Left ventricle myocardium superior (tissue), 1 donor: ENCODE measurements at regions not wholly inside any gene's neighbourhood (a gene's known extent, or its start where the extent isn't known, plus 50 kb on each side); places are given as distances from the start of the nearest gene placed in this dataset.
"Not testable (repeated sequence)": the region's sequence is repeated elsewhere in the genome, so short reads cannot be mapped to it uniquely, and the experiment has no call there.

ENCODE experiments used
- ATAC-seq: fragments of 200-7000 bp; cut with Tn5 transposase; one replicate; pipeline ENCODE4 v1.9.1; 2020; ENCODE audit warnings: mild to moderate bottlenecking, moderate library complexity
- DNase-seq: peaks from one replicate; pipeline ENCODE4 v3.0.0-alpha.2; 2020
- intact Hi-C: fragments of 100-400 bp; cut with micrococcal nuclease; formaldehyde crosslinking; loops from one replicate; pipeline ENCODE4 v1.11.0; 2022
- donor health status: DM: no; HTN: yes; CAD: no; lungs with severe emphysema.

- ATAC-seq (no peak), DNase-seq (no peak)
- intact Hi-C loops = loop anchor here (10.0 kb wide), 1 partner anchor 64 kb away; no protein-coding TSS in a partner anchor
Observed at GRCh38 chr1:194848846-194849245, 1662.4 kb upstream of the B3GALT2 start.

- no peak for DNase-seq
- no peak for ATAC-seq
Observed at GRCh38 chr1:194846488-194846887, 1660.1 kb upstream of the B3GALT2 start.

GRCh38 chr1:194843077-194843476 lies 1656.7 kb upstream of the B3GALT2 start:
- DNase-seq (no peak), ATAC-seq (no peak)
- intact Hi-C loops = loop anchor here (10.0 kb wide), 1 partner anchor 58 kb away; no protein-coding TSS in a partner anchor

More at GRCh38 chr1:194846488-194846887, 1660.1 kb upstream of the B3GALT2 start:
- intact Hi-C loops = loop anchor here (10.0 kb wide), 1 partner anchor 62 kb away; no protein-coding TSS in a partner anchor

GRCh38 chr1:194833111-194833510 lies 1646.7 kb upstream of the B3GALT2 start:
- DNase-seq = no peak
- intact Hi-C loops = loop anchor here (2.0 kb wide), 1 partner anchor 28 kb away; no protein-coding TSS in a partner anchor
- ATAC-seq = no peak

DNA sequence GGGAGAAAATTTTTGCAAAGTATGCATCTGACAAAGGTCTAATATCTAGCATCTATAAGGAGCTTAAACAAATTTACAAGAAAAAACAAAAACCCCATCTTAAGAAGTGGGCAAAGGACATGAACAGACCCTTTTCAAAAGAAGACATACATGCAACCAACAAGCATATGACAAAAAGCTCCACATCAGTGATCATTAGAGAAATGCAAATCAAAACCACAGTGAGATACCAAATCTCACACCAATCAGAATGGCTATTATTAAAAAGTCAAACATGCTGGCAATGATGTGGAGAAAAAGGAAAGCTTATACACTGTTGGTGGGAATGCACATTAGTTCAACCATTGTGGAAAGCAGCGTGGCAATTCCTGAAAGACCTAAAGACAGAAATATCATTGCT lies 1645.2 kb upstream of the B3GALT2 start:
- ATAC-seq, DNase-seq, intact Hi-C loops: not testable (repeated sequence)

- no peak for DNase-seq
- ATAC-seq = no peak
- intact Hi-C loops = no loop called here
Observed at GRCh38 chr1:194830387-194830786, 1644.0 kb upstream of the B3GALT2 start.

DNA sequence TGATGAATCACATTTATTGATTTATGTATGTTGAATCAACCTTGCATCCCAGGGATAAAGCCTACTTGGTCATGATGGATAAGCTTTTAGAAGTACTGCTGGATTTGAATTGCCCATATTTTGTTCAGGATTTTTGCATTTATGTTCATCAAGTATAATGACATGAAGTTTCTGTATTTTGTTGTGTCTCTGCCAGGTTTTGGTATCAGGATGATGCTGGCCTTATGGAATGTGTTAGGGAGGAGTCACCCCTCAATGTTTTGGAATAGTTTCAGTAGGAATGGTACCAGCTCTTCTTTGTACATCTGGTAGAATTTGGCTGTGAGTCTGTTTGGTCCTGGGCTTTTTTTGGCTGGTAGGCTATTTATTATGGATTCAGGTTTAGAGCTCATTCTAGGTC lies 1643.1 kb upstream of the B3GALT2 start:
- ATAC-seq (no peak), DNase-seq (no peak)
- intact Hi-C loops = no loop called here

- intact Hi-C loops = no loop called here
- ATAC-seq = no peak
Observed at GRCh38 chr1:194825382-194825781, 1639.0 kb upstream of the B3GALT2 start.

DNA sequence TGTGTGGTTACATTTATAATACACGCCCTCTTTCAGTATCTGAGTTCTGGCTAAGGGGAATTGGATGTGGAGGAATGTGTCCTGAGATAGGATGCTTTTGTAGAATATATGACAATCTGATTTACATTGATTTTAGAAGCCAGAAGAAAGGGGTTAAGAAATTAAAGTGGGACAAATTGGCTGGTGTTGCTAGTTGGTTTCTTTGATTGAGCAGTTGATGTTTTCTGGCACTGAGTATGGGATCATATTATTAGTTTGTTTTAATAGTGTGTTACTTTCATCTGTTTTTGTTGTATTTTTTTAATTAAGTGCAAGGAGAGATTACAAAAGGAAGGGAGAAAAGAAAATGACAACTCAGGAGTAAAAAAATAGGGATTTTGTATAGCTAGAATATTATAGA lies 1634.7 kb upstream of the B3GALT2 start:
- intact Hi-C loops = no loop called here
- ATAC-seq = no peak
- no peak for DNase-seq

More at GRCh38 chr1:194825382-194825781, 1639.0 kb upstream of the B3GALT2 start:
- DNase-seq = no peak

- intact Hi-C loops = no loop called here
- DNase-seq (no peak), ATAC-seq (no peak)
Observed at GRCh38 chr1:194818674-194819073, 1632.3 kb upstream of the B3GALT2 start.

DNA sequence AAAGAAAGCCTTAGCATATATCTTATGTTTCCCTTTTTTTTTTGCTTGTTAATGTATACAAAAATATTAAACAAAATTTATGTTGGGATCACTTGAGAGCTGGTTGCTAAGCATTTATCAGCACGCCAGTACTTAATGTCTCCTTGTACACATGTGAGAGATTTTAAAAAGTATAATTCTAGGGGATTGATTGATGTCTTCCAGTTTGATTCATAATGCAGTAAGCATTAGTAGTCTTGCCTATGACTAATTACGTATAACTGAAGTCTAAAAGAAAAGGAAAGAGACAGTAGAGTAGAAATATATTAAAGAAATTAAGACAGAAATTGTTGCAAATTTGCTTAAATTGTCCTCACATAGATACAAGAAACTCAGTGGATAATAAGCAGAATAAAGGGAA lies 1630.4 kb upstream of the B3GALT2 start:
- ATAC-seq (no peak), DNase-seq (no peak)
- intact Hi-C loops = no loop called here

GRCh38 chr1:194813096-194813495 lies 1626.7 kb upstream of the B3GALT2 start:
- ATAC-seq (no peak), DNase-seq (no peak)
- intact Hi-C loops = no loop called here

GRCh38 chr1:194809665-194810064 lies 1623.3 kb upstream of the B3GALT2 start:
- ATAC-seq (no peak), DNase-seq (no peak)
- intact Hi-C loops = no loop called here

GRCh38 chr1:194809215-194809614 lies 1622.8 kb upstream of the B3GALT2 start:
- DNase-seq (no peak), ATAC-seq (no peak)
- intact Hi-C loops = no loop called here

- no peak for ATAC-seq
- intact Hi-C loops = no loop called here
Observed at GRCh38 chr1:194807530-194808220, 1621.3 kb upstream of the B3GALT2 start.

DNA sequence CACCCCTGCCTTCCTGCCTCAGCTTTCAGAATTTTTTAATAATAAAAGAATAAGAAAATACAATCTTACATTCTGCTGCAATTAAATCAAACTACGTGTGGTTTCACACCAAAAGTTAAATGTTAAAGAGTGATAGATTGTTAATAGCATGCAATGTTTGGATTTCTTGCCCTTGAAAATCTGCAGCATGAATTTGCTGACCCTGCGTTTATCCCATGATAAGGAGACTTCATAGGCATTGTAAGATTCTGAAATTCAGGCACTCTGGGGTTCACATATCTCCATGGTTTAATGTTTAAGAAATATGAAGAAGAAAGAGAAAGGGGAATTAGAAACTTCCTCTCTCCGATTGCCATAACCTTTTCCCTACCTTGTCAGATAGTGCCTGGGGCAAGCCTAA lies 1616.2 kb upstream of the B3GALT2 start:
- DNase-seq (no peak), ATAC-seq (no peak)
- intact Hi-C loops = no loop called here

More at GRCh38 chr1:194807530-194808220, 1621.3 kb upstream of the B3GALT2 start:
- no peak for DNase-seq

GRCh38 chr1:194795917-194796593 lies 1609.6 kb upstream of the B3GALT2 start:
- no peak for ATAC-seq
- intact Hi-C loops = no loop called here
- DNase-seq = no peak

DNA sequence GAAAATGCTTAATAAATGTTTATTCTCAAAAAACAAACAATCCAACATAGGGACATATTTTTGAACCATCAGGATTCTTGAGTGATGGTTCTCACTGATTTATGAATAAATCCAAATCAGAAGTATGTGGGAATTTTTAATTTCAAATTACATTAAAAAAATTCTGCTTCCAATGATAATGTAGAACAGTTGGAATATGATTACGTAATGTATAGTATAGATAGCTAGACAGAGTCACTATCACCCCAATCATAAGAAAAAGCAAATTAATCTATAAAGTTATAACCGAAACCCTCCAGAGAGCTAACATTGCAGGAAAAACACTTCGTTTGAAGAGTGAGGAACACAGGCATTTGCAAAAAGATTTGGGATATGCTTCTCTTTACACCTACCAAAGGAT lies 1600.6 kb upstream of the B3GALT2 start:
- ATAC-seq = no peak
- intact Hi-C loops = loop anchor here (10.0 kb wide), 1 partner anchor 58 kb away; no protein-coding TSS in a partner anchor

DNA sequence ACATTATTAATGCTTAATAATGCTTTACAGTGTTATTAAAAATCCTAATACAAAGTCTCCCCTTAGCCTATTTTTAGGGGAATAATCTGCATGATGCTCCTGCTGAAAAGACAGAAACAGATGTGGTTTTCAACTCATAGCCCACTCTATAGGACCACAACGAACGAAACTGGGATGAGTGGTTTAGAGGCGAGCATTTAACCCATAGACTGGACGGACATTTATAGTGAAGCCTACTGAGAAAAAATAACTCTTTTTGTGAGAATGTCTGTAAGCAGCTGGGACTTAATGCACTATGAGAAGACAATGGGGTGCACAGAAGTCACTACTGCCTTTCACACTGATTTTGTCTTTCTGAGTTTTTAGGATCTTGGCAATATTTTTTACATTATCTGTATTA lies 1599.6 kb upstream of the B3GALT2 start:
- ATAC-seq = no peak
- DNase-seq = no peak
- intact Hi-C loops = loop anchor here (10.0 kb wide), 1 partner anchor 59 kb away; no protein-coding TSS in a partner anchor

More for the DNA sequence above, 1600.6 kb upstream of the B3GALT2 start:
- DNase-seq = no peak

GRCh38 chr1:194776657-194777056 lies 1590.2 kb upstream of the B3GALT2 start:
- no peak for ATAC-seq
- intact Hi-C loops = no loop called here

More at GRCh38 chr1:194776657-194777056, 1590.2 kb upstream of the B3GALT2 start:
- DNase-seq = no peak
